HEK293 (cell line): ENCODE measurements at regions not wholly inside any gene's neighbourhood (a gene's known extent, or its start where the extent isn't known, plus 50 kb on each side); places are given as distances from the start of the nearest gene placed in this dataset.

Source experiments
- CTCF ChIA-PET: fragments of 350-600 bp; formaldehyde crosslinking; extraction: SDS; loops from one replicate; lab custom pipeline; 2021; ENCODE audit warnings: antibody characterized with exemption; lab: Yijun Ruan, JAX
- POLR2A ChIA-PET: fragments of 300-600 bp; formaldehyde crosslinking; extraction: SDS; loops from one replicate; lab custom pipeline; 2020; ENCODE audit warnings: antibody characterized with exemption, inconsistent platforms; lab: Yijun Ruan, JAX
- H3K27ac ChIP-seq: fragments of 200-500 bp; sonication (Bioruptor generic); 2 replicates; pipeline ENCODE4 v1.5.1; 2014; ENCODE audit warnings: low read depth, low read length, control low read depth, inconsistent platforms; ENCODE audit errors: extremely low read depth
- H3K36me3 ChIP-seq, 2 experiments: fragments of 200-500 bp in 1 of 2; sonication (Bioruptor generic) in 1 of 2; 1 replicate in 1 of 2; 2 replicates in 1 of 2; pipeline ENCODE4 v1.5.1; 2014 to 2017; ENCODE audit warnings: inconsistent platforms in 2 of 2, low read length in 2 of 2; ENCODE audit not compliant: control insufficient read depth in 2 of 2, insufficient read depth in 1 of 2
- H3K4me1 ChIP-seq: fragments of 200-500 bp; sonication (Bioruptor generic); 2 replicates; pipeline ENCODE4 v1.5.1; 2014; ENCODE audit warnings: mild to moderate bottlenecking, low read length, inconsistent platforms; ENCODE audit not compliant: control insufficient read depth, insufficient read depth
- H3K4me3 ChIP-seq: 2 replicates; pipeline ENCODE4 v1.5.1; 2011; ENCODE audit warnings: low read depth, mild to moderate bottlenecking, control low read depth, low read length, moderate library complexity
- H3K9me3 ChIP-seq: fragments of 200-500 bp; sonication (Bioruptor generic); 2 replicates; pipeline ENCODE4 v1.5.1; 2014; ENCODE audit warnings: low read depth, low read length, inconsistent platforms; ENCODE audit not compliant: control insufficient read depth, insufficient read depth
- GLI2 ChIP-seq: fragments of 450-650 bp; formaldehyde crosslinking; IDR thresholded peaks from 2 replicates; pipeline ENCODE4; 2017; ENCODE audit warnings: missing biosample characterization, missing genetic modification characterization, low read depth, borderline replicate concordance
- MZF1 ChIP-seq: fragments of 450-650 bp; formaldehyde crosslinking; IDR thresholded peaks from 2 replicates; pipeline ENCODE4 v1.5.1; 2017; ENCODE audit warnings: missing biosample characterization, missing genetic modification characterization, borderline replicate concordance
- REST ChIP-seq: fragments of 450-650 bp; formaldehyde crosslinking; IDR thresholded peaks from 2 replicates; pipeline ENCODE4 v1.5.1; 2016; ENCODE audit warnings: missing biosample characterization, missing genetic modification characterization
- SCRT2 ChIP-seq: fragments of 450-650 bp; formaldehyde crosslinking; IDR thresholded peaks from 2 replicates; pipeline ENCODE4 v1.5.1; 2016; ENCODE audit warnings: missing biosample characterization, missing genetic modification characterization
- YY1 ChIP-seq: fragments of 450-650 bp; formaldehyde crosslinking; IDR thresholded peaks from 2 replicates; pipeline ENCODE4 v1.5.1; 2018; ENCODE audit warnings: missing biosample characterization, missing genetic modification characterization
- ZBTB1 ChIP-seq: fragments of 450-650 bp; formaldehyde crosslinking; IDR thresholded peaks from 2 replicates; pipeline ENCODE4 v1.5.1; 2016; ENCODE audit warnings: missing biosample characterization, missing genetic modification characterization
- ZBTB48 ChIP-seq: fragments of 450-650 bp; formaldehyde crosslinking; IDR thresholded peaks from 2 replicates; pipeline ENCODE4 v1.5.1; 2016; ENCODE audit warnings: missing biosample characterization, missing genetic modification characterization
- ZBTB7A ChIP-seq: fragments of 450-650 bp; formaldehyde crosslinking; IDR thresholded peaks from 2 replicates; pipeline ENCODE4 v1.5.1; 2016; ENCODE audit warnings: low read depth, missing biosample characterization, missing genetic modification characterization
- ZNF155 ChIP-seq: fragments of 450-650 bp; formaldehyde crosslinking; IDR thresholded peaks from 2 replicates; pipeline ENCODE4 v1.5.1; 2016; ENCODE audit warnings: missing biosample characterization, missing genetic modification characterization
- ZNF169 ChIP-seq: fragments of 450-650 bp; formaldehyde crosslinking; IDR thresholded peaks from 2 replicates; pipeline ENCODE4 v1.5.1; 2016; ENCODE audit warnings: missing biosample characterization, missing genetic modification characterization
- ZNF2 ChIP-seq: fragments of 450-650 bp; formaldehyde crosslinking; IDR thresholded peaks from 2 replicates; pipeline ENCODE4 v1.5.1; 2016; ENCODE audit warnings: missing biosample characterization, missing genetic modification characterization
- ZNF404 ChIP-seq: fragments of 450-650 bp; formaldehyde crosslinking; IDR thresholded peaks from 2 replicates; pipeline ENCODE4 v1.5.1; 2017; ENCODE audit warnings: missing biosample characterization, missing genetic modification characterization
- ZNF530 ChIP-seq: fragments of 450-650 bp; formaldehyde crosslinking; IDR thresholded peaks from 2 replicates; pipeline ENCODE4 v1.5.1; 2016; ENCODE audit warnings: low read depth, missing biosample characterization, missing genetic modification characterization
- ZNF555 ChIP-seq: fragments of 450-650 bp; formaldehyde crosslinking; conservative IDR thresholded peaks from 2 replicates; pipeline ENCODE4 v1.5.1; 2017; ENCODE audit warnings: missing biosample characterization, mild to moderate bottlenecking, missing genetic modification characterization, inconsistent platforms
- ZNF621 ChIP-seq: fragments of 450-650 bp; formaldehyde crosslinking; IDR thresholded peaks from 2 replicates; pipeline ENCODE4 v1.5.1; 2017; ENCODE audit warnings: missing biosample characterization, missing genetic modification characterization
- ZNF623 ChIP-seq: fragments of 450-650 bp; formaldehyde crosslinking; IDR thresholded peaks from 2 replicates; pipeline ENCODE4 v1.5.1; 2016; ENCODE audit warnings: missing biosample characterization, missing genetic modification characterization
- ZNF626 ChIP-seq: fragments of 450-650 bp; sonication (Bioruptor Pico); formaldehyde crosslinking; IDR thresholded peaks from 2 replicates; pipeline ENCODE4 v1.5.1; 2018; ENCODE audit warnings: missing biosample characterization, missing genetic modification characterization, inconsistent platforms
- ZNF747 ChIP-seq: fragments of 450-650 bp; formaldehyde crosslinking; IDR thresholded peaks from 2 replicates; pipeline ENCODE4 v1.5.1; 2016; ENCODE audit warnings: missing biosample characterization, missing genetic modification characterization
- ZNF776 ChIP-seq: fragments of 450-650 bp; formaldehyde crosslinking; IDR thresholded peaks from 2 replicates; pipeline ENCODE4 v1.5.0; 2017; ENCODE audit warnings: missing biosample characterization, missing genetic modification characterization, borderline replicate concordance
- ZNF837 ChIP-seq: fragments of 450-650 bp; formaldehyde crosslinking; IDR thresholded peaks from 2 replicates; pipeline ENCODE4 v1.5.1; 2016; ENCODE audit warnings: missing biosample characterization, missing genetic modification characterization
- ZNF843 ChIP-seq: fragments of 450-650 bp; formaldehyde crosslinking; IDR thresholded peaks from 2 replicates; pipeline ENCODE4 v1.5.1; 2016; ENCODE audit warnings: missing biosample characterization, missing genetic modification characterization
- TF ChIP-seq, protein P1 (sequence below): fragments of 450-650 bp; formaldehyde crosslinking; IDR thresholded peaks from 2 replicates; pipeline ENCODE4 v1.5.1; 2016; ENCODE audit warnings: missing biosample characterization, missing genetic modification characterization, borderline replicate concordance
- TF ChIP-seq, protein P2 (sequence below): fragments of 450-650 bp; formaldehyde crosslinking; IDR thresholded peaks from 2 replicates; pipeline ENCODE4 v1.5.1; 2016; ENCODE audit warnings: missing biosample characterization, missing genetic modification characterization
- TF ChIP-seq, protein P3 (sequence below): fragments of 450-650 bp; formaldehyde crosslinking; IDR thresholded peaks from 2 replicates; pipeline ENCODE4 v1.5.1; 2016; ENCODE audit warnings: missing biosample characterization, missing genetic modification characterization, low read depth

DNA sequence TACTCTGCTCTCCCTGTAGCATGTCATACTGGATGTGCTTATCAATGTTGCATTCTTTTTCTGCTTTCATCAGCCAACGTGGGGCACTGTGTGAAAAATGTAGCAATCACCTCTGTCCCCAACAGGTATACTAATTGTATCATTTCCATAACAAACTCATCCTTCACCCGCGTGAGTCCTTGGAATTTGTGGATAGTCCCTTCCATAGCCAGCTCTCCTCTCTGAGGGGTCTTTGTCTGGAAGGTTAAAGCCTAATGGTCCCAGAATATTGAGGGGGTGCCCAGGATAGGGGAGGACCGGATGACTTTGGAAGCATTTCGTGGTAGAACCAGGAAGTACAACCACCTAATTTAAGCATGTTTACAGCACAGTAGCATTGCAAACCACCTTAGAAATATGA is 124.6 kb downstream of the FOXB1 start:
- no peak overlapping the region for H3K27ac ChIP-seq
- ChIA-PET POLR2A (no interaction called here), CTCF (interaction anchor here (0.6 to 1.5 kb wide), 3 partner anchors 19 to 200 kb away, joined by 3 read pairs; no protein-coding TSS in a partner anchor)
- H3K9me3 ChIP-seq, result no peaks in the 10 kb centered on the region
- peaks cover 3% of the 10 kb centered on the region; the same call in 1 of the 2 replicates for H3K4me1 ChIP-seq
- no peaks in the 10 kb centered on the region for H3K36me3 ChIP-seq
- TF ChIP-seq, protein P1, sequence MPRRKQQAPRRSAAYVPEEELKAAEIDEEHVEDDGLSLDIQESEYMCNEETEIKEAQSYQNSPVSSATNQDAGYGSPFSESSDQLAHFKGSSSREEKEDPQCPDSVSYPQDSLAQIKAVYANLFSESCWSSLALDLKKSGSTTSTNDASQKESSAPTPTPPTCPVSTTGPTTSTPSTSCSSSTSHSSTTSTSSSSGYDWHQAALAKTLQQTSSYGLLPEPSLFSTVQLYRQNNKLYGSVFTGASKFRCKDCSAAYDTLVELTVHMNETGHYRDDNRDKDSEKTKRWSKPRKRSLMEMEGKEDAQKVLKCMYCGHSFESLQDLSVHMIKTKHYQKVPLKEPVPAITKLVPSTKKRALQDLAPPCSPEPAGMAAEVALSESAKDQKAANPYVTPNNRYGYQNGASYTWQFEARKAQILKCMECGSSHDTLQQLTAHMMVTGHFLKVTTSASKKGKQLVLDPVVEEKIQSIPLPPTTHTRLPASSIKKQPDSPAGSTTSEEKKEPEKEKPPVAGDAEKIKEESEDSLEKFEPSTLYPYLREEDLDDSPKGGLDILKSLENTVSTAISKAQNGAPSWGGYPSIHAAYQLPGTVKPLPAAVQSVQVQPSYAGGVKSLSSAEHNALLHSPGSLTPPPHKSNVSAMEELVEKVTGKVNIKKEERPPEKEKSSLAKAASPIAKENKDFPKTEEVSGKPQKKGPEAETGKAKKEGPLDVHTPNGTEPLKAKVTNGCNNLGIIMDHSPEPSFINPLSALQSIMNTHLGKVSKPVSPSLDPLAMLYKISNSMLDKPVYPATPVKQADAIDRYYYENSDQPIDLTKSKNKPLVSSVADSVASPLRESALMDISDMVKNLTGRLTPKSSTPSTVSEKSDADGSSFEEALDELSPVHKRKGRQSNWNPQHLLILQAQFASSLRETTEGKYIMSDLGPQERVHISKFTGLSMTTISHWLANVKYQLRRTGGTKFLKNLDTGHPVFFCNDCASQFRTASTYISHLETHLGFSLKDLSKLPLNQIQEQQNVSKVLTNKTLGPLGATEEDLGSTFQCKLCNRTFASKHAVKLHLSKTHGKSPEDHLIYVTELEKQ, result no peak
- TF ChIP-seq ZNF621 (tag by site-specific recombination) (no peak), ZNF169 (tag by site-specific recombination) (no peak), ZNF623 (tag by site-specific recombination) (no peak), ZNF555 (tag by site-specific recombination) (no peak), ZBTB1 (tag by site-specific recombination) (no peak), REST (tag by site-specific recombination) (no peak), ZNF837 (tag by site-specific recombination) (no peak), ZBTB48 (peak; percentile 89), ZNF747 (tag by site-specific recombination) (no peak), YY1 (tag by site-specific recombination) (no peak), ZNF2 (no peak), SCRT2 (tag by site-specific recombination) (0 out of 2 replicates have a peak, but pooled peaks have one; percentile 25)
- TF ChIP-seq, protein P2, sequence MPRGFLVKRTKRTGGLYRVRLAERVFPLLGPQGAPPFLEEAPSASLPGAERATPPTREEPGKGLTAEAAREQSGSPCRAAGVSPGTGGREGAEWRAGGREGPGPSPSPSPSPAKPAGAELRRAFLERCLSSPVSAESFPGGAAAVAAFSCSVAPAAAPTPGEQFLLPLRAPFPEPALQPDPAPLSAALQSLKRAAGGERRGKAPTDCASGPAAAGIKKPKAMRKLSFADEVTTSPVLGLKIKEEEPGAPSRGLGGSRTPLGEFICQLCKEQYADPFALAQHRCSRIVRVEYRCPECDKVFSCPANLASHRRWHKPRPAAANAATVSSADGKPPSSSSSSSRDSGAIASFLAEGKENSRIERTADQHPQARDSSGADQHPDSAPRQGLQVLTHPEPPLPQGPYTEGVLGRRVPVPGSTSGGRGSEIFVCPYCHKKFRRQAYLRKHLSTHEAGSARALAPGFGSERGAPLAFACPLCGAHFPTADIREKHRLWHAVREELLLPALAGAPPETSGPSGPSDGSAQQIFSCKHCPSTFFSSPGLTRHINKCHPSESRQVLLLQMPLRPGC (tag by site-specific recombination), result no peak
- TF ChIP-seq, all 188 proteins: peak for 2
- no peak overlapping the region for H3K4me3 ChIP-seq

- peaks cover 3% of the 10 kb centered on the region; the same call in 1 of the 2 replicates for H3K4me1 ChIP-seq
- H3K9me3 ChIP-seq, result no peaks in the 10 kb centered on the region
- H3K27ac ChIP-seq, result no peak overlapping the region
- no peak overlapping the region for H3K4me3 ChIP-seq
- TF ChIP-seq ZNF530 (tag by site-specific recombination), result no peak
- TF ChIP-seq, protein P3, sequence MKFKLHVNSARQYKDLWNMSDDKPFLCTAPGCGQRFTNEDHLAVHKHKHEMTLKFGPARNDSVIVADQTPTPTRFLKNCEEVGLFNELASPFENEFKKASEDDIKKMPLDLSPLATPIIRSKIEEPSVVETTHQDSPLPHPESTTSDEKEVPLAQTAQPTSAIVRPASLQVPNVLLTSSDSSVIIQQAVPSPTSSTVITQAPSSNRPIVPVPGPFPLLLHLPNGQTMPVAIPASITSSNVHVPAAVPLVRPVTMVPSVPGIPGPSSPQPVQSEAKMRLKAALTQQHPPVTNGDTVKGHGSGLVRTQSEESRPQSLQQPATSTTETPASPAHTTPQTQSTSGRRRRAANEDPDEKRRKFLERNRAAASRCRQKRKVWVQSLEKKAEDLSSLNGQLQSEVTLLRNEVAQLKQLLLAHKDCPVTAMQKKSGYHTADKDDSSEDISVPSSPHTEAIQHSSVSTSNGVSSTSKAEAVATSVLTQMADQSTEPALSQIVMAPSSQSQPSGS, result no peak
- TF ChIP-seq ZNF626 (tag by site-specific recombination), result no peak
- no peak for TF ChIP-seq ZBTB7A (tag by site-specific recombination)
- TF ChIP-seq ZNF155 (tag by site-specific recombination), result no peak
- TF ChIP-seq ZNF404, result no peak
- TF ChIP-seq MZF1, result no peak
- no peak for TF ChIP-seq ZNF776 (tag by site-specific recombination)
- TF ChIP-seq ZNF843 (tag by site-specific recombination), result no peak
- TF ChIP-seq GLI2 (tag by site-specific recombination), result no peak
- H3K36me3 ChIP-seq, result no peaks in the 10 kb centered on the region
- ChIA-PET POLR2A (no interaction called here), CTCF (no interaction called here)
These were observed 126.3 kb downstream of the FOXB1 start for GRCh38 chr15:60130398-60130797.
